HG02973 (cell line): ENCODE measurements at regions not wholly inside any gene's neighbourhood (a gene's known extent, or its start where the extent isn't known, plus 50 kb on each side); places are given as distances from the start of the nearest gene placed in this dataset.
"Not testable (repeated sequence)": the region's sequence is repeated elsewhere in the genome, so short reads cannot be mapped to it uniquely, and the experiment has no call there.

Experiments used
- ATAC-seq: cut with Tn5 transposase; IDR thresholded peaks from one replicate; pipeline ENCODE4 v1.9.1; 2021; ENCODE audit warnings: moderate library complexity; ENCODE audit not compliant: unreplicated experiment

GRCh38 chr9:89853161-89853560 is 248.3 kb downstream of the GADD45G start:
- ATAC-seq = no peak

- no peak for ATAC-seq
These were observed 249.1 kb downstream of the GADD45G start for GRCh38 chr9:89853931-89854330.

GRCh38 chr9:89854715-89855475 is 250.1 kb downstream of the GADD45G start:
- no peak for ATAC-seq

- not testable (repeated sequence) for ATAC-seq
These were observed 251.5 kb downstream of the GADD45G start for GRCh38 chr9:89856296-89856695.

GRCh38 chr9:89856950-89857349 is 252.1 kb downstream of the GADD45G start:
- ATAC-seq = not testable (repeated sequence)

GRCh38 chr9:89859842-89860241 is 255.0 kb downstream of the GADD45G start:
- not testable (repeated sequence) for ATAC-seq

- not testable (repeated sequence) for ATAC-seq
These were observed 256.6 kb downstream of the GADD45G start for GRCh38 chr9:89861371-89861770.

GRCh38 chr9:89862316-89862715 is 257.5 kb downstream of the GADD45G start:
- no peak for ATAC-seq

GRCh38 chr9:89863141-89863540 is 258.3 kb downstream of the GADD45G start:
- no peak for ATAC-seq

GRCh38 chr9:89863837-89864236 is 259.0 kb downstream of the GADD45G start:
- no peak for ATAC-seq

- ATAC-seq = no peak
These were observed 259.4 kb downstream of the GADD45G start for GRCh38 chr9:89864257-89864656.

GRCh38 chr9:89864731-89865130 is 259.9 kb downstream of the GADD45G start:
- no peak for ATAC-seq

- no peak for ATAC-seq
These were observed 260.5 kb downstream of the GADD45G start for GRCh38 chr9:89865357-89865756.

GRCh38 chr9:89865981-89866380 is 261.2 kb downstream of the GADD45G start:
- no peak for ATAC-seq

- ATAC-seq = no peak
These were observed 261.9 kb downstream of the GADD45G start for GRCh38 chr9:89866701-89867100.

GRCh38 chr9:89868100-89868499 is 263.3 kb downstream of the GADD45G start:
- ATAC-seq = no peak

- no peak for ATAC-seq
These were observed 265.2 kb downstream of the GADD45G start for GRCh38 chr9:89869793-89870580.

- no peak for ATAC-seq
These were observed 267.1 kb downstream of the GADD45G start for GRCh38 chr9:89871871-89872331.

- no peak for ATAC-seq
These were observed 267.7 kb downstream of the GADD45G start for GRCh38 chr9:89872426-89872912.

- ATAC-seq = no peak
These were observed 268.3 kb downstream of the GADD45G start for GRCh38 chr9:89872913-89873707.

GRCh38 chr9:89873801-89874200 is 269.0 kb downstream of the GADD45G start:
- ATAC-seq = no peak
